Fibroblast of lung (primary cell): ENCODE measurements at regions not wholly inside any gene's neighbourhood (a gene's known extent, or its start where the extent isn't known, plus 50 kb on each side); places are given as distances from the start of the nearest gene placed in this dataset.

Experiments used
- CTCF ChIP-seq, 2 donors: IDR thresholded peaks in 1 of 2; conservative IDR thresholded peaks in 1 of 2; 1 replicate in 1 of 2; 2 replicates in 1 of 2; pipeline ENCODE4 v1.5.1; 2011 to 2012; ENCODE audit warnings: low read length in 2 of 2, control low read depth in 1 of 2, inconsistent platforms in 1 of 2, low read depth in 1 of 2, mild to moderate bottlenecking in 1 of 2
- EZH2 ChIP-seq: IDR thresholded peaks from 2 replicates; pipeline ENCODE4 v1.5.1; 2012; ENCODE audit warnings: low read length, control low read depth, mild to moderate bottlenecking; ENCODE audit errors: missing control alignments

- no peak for TF ChIP-seq CTCF (conservative IDR thresholded peaks at IDR 0.05 in 1 of 2, IDR thresholded peaks at IDR 0.05 in 1 of 2; ENCODE audit: low read depth in 1 of 2, low read length in 2 of 2)
- TF ChIP-seq EZH2 = no peak
Measured at GRCh38 chr5:67372887-67373286, 176.3 kb upstream of the CD180 start.
